GM21786 (cell line): ENCODE measurements at regions not wholly inside any gene's neighbourhood (a gene's known extent, or its start where the extent isn't known, plus 50 kb on each side); places are given as distances from the start of the nearest gene placed in this dataset.
"Not testable (repeated sequence)": the region's sequence is repeated elsewhere in the genome, so short reads cannot be mapped to it uniquely, and the experiment has no call there.

Experiments
- ATAC-seq: cut with Tn5 transposase; IDR thresholded peaks from one replicate; pipeline ENCODE4 v1.9.1; 2021; ENCODE audit not compliant: unreplicated experiment

DNA sequence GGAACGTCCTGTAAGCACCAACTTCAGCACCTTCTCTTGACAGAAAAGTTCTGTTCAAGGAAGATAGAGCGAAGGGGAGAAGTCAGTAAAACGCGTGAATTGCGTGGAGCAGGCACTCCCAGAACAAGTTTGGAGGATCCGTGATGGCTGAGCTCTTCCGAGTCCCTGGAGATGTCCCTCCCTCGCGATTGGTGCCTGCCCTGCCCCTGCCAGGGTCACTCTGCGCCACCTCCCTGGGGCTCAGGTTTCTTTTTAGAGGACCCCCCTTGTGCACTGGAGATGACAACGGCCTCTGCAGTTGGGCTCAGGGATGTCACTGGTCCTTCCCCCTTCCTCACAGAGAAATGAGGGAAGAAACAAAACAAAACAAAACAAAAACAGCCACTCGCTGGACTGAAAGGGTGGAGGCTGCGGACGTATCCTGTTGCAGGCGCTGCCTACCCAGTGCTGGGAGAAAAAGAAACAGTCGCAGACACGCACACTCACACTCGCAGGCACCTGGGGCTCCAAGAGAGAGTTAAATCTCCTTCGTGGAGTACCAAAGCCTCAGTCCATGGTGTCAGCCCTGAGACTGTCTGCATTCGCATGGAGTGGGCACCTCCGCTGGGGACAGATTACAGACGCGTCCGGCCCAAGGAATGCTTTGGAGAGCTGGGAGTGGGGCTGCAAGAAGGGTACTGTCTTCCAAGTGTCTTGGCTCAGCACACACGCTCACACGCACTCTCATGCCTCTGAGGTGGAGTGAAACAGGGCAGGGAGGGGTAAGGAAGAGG is 512.7 kb downstream of the SLCO4C1 start:
- no peak for ATAC-seq

DNA sequence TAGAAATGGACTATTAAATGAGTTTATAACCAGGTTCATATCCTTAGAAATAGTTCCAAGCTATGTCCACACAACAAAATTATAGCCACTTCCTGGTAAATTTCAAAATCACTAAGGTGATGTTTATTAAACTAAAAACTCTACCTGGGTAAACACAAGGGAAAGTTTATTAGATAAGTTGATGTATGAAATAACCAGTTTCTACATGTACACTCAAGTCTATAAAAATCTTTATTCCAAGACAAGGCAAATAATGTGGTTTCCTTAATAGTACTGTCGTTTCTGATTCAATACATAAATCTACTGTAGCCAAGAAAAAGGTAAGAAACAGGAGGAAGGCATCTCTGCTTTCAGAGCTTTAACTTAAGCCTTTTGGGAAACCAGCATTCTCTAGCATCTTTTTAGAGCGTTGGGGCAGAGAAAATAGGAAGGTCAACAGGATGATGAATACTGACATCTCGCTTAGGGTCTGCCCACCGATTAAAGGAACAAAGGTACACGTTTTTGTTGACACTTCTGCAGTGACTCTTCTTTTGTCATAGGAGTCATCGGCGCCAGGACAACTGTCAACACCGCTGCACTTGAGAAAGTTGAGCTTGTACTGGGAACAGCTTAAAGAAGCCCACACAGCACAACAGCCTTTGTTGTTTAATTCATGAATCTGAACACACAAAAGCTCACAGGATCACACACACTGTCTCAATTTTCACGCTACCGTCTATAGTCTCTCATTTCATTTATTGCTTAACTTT is 513.6 kb downstream of the SLCO4C1 start:
- ATAC-seq, result no peak

DNA sequence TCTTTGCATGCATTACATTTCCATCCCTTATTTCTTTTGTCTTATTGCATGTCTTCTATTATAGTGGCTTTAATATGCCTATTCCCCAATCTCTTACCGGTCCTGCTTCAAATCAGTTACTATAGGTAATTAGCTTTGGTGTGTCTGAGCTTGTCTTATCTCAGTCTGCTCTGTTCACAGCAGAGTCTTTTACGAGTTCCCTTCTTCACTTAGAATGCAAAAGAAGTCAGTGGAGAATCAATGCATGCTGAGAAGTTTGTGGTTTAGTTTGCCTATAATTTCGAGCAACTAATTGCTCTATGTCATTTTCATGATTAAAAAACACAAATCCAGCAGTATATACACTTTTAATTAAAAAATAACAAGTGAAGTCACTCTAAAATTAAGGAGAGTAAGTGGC is 545.0 kb downstream of the SLCO4C1 start:
- ATAC-seq, result no peak

DNA sequence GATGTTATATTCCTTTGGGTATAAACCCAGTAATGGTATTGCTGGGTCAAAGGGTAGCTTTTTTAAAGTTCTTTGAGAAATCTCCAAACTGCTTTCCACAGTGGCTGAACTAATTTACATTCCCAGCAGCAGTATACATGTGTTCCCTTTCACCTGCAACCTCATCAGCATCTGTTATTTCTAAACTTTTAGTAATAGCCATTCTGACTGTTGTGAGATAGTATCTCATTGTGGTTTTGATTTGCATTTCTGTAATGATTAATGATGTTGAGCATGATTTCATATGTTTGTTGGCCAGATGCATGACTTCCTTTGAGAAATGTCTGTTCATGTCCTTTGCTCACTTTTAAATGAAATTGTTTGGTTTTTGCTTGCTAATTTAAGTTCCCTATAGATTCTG is 553.1 kb downstream of the SLCO4C1 start:
- ATAC-seq, result not testable (repeated sequence)

DNA sequence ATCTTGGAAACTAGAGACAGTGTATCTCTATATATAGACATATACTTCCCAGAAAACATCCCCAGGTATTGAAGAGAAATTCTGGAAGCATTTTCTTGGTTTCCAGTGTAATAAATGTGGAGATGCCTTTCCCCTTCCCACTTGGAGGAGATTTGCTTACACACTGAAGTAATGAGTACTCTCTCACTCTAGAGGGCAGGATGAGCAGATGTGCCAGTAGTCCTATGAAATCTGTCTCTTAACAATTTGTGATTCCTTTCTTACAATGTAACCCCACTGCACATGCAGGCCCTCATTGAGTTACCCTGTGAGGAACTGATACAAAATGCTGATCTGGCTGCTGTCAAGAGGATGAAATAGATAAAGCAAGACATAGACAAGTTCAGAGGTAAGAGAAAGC is 567.2 kb downstream of the SLCO4C1 start:
- ATAC-seq, result no peak

DNA sequence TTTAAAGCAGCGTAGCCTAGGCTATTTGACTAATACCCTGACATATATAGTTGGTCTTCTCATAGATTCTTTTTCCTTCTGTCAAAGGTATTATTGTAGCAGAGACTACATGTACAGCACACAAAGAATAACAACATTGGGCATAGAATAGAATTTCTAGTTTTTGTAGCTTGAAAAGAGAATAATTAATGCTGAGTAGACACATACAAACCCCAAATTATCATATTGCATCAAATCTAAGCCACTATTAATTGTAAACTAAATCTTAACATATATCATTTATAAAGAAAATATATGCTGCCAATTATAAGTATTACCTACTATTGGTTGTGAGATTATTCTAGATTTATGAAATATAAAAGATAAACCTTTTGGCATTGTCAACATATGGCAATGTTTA is 574.5 kb downstream of the SLCO4C1 start:
- ATAC-seq, result no peak

DNA sequence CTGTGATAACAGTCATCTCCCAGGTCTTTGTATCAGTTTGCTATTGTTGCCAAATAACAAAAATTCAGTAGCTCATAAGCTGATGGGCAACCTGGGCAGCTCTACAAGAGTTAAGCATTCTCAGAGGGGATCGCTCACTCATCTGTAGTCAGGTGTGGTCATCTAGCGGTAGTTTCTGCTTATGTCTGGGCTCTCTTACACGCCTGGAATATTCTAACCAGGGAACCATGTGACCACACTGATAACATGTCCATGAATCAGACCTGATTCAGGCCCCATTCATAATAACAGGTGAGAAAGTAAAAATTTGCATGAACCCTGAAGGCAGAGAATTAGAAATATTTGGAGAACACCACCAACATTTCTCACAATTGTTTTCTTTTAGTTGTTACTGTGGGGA is 576.1 kb downstream of the SLCO4C1 start:
- ATAC-seq, result no peak

DNA sequence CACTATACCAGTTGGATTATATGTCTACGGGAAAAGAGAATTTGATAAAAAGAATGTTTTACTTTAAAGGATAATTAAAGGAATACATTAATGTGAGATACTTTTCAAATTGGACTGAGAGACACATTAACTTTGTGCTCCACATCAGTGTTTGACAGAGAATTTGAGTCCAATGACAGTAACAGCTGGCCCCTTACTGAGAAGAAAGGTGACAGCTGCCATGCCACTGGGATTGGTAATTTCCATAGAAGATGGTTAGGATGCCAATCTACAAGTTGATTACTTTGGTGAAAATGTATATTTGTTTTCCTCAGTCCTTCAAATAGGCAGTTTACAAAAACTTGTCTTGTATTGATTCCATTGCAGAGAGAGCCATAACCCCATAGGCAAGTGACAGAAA is 578.4 kb downstream of the SLCO4C1 start:
- no peak for ATAC-seq

DNA sequence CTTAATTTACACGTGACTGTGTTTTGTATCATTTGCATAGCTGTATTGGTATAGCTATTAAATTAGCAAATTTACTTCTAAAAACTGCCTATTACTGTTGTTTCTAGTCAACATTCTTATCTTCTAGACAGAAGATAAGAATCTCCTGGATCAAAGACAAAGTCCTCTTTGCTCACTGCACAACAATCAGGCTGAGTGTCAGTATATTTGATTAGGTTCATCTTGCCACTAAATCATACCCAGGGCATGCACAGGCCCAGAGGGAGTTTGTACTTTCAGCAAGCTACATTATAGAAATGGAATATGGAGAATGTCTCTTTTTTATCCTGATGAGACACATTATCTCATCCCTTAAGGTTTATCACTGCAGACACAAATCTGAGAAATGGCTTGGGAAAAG is 579.1 kb downstream of the SLCO4C1 start:
- ATAC-seq, result no peak

DNA sequence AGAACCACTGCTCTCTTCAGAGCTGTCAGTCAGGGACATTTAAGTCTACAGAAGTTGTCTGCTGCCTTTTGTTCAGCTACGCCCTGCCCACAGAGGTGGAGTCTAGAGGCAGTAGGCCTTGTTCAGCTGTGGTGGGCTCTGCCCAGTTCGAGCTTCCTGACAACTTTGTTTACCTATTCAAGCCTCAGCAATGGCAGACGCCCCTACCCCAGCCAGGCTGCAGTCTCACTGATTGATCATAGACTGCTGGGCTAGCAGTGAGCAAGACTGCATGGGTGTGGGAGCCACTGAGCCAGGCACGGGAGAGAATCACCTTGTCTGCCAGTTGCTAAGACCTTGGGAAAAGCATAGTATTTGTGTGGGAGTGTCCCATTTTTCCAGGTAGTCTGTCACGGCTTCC is 580.3 kb downstream of the SLCO4C1 start:
- not testable (repeated sequence) for ATAC-seq

DNA sequence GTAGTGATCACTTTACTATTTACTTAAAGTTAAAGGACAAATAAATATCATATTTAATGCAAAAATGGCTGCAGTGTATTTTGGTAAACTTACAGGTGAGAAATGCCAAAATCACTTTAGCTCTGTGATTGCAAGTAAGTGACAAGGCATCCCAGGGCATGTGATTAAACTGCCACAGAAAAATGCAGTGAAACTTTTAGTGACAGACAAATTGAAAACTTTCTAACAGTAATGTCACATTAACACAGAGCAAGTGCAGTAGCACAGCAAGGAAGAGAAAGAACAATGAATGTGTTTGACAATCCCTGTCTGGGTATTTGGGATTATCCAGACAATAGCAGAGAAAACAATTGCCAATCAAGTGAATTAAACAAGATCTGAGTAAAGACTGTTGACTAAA is 606.8 kb downstream of the SLCO4C1 start:
- ATAC-seq, result no peak

DNA sequence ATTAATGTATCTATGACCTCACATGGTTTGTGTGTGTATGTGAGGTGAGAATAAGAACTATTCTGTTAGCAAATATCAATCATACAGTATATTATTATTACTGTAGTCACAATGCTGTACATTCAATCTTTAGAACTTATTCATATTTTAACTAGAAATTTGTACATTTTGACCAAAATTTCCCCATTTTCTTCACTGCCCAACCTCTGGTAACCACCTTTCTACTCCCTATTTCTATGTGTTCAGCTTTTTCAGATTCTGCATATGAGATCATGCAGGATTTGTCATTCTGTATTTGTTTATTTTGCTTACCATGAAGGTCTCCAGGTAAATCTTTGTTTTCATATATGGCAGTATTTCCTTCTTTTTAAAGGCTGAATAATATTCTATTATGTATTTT is 607.9 kb downstream of the SLCO4C1 start:
- ATAC-seq, result no peak

DNA sequence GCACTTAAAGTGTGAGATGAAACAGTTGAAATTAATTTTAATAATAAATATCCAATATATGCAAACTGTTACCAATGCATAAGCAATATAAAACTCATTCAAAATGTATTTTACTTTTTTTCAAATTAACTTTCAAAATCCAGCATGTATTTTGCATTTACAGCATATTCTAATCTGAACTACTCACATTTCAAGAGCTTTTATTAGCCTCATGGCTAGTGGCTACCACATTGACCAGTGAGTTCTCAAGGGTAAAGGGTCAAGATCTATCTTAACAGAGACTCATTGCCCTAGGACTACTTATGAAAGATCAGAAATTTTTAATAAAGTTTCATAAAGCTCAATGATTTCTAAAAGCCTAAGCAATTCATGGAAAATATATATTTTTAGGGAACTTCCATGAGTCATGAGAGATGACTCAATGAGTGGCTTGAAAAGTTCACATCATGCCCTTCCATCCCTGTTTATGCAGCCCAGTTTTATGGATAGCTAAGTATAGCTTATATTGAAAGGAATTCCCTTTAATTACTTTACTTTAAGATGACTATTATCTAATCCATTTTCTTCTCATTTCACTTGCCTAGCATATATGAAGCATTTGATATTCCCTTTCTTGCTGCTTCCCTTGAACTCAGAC is 608.6 kb downstream of the SLCO4C1 start:
- no peak for ATAC-seq

DNA sequence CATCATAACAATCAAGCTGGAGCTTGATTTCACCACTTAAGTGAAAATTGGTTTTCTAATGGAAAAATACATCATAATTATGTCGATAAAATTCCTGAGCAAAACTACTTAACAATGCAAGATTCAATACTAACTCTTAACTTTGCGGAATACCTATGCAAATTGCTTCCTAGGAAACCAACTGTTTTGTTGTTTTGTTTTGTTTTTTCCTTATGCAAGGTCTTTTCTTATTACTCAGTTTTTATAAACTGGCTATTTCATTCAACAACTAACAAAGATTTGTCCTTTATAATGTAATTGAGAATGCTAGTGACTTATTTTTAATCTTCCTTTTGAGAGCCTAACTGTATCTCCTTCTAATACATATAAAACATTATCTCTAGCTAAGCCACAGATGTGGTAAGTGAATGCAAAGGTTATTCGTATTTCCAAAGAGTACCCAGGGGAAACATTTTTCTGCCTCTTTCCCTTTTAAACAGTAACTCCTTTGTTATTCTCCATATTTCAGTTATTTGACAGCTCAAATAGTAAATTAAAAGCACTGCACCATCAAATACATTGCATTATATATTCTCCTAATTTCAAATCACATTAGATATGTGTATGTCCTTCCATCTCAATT is 609.4 kb downstream of the SLCO4C1 start:
- no peak for ATAC-seq

DNA sequence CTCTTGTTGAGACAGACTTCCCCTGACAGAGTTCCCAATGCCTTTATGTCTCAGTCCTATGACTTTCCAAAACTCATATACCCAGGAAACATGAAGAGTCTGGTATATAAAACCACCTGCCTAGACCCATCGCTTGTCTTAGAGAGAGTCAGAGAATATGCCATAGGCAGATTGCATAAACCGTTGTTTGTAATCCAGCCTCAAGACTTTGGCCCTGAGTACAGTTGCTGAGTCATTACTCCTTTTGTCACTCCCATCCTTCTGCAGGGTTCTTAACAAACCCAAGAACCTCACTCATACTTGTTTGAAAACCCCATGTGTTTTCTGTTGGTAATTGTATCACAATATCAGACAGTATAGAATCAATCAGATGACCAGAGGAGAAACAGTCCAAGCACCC is 616.3 kb downstream of the SLCO4C1 start:
- no peak for ATAC-seq

DNA sequence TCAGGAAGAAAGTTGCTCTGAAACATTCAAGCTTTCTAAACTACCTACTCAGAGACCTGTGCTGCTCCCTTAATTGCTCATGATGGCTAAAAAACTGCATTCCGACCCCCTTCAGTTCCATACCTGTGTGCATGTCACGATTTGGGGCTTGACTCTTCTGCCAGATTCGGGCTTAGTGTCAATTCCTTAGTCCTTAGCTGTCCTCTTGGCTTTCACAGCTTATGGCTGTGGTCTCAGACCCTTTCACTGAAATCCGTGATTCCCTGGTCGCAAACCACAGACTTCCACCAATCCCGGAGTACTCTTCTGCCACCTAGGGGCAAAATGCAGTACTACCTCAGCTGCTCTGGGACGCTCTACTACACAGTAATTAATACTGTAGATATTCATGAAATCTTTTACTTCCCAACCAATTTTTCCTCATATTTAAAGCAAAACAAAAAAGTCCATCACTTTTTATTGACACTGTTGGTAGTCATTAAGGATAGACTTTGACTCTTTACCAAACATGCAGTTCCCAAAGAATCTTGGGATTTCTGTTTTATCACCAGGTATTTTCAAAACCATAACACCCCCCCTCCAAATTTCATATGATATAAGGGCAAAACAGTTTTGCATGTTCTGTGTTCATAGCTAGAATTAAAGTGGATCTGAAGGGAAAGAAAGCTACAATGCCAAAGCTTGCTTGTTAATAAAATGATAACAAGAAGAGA is 617.4 kb downstream of the SLCO4C1 start:
- ATAC-seq, result peak; percentile 83

DNA sequence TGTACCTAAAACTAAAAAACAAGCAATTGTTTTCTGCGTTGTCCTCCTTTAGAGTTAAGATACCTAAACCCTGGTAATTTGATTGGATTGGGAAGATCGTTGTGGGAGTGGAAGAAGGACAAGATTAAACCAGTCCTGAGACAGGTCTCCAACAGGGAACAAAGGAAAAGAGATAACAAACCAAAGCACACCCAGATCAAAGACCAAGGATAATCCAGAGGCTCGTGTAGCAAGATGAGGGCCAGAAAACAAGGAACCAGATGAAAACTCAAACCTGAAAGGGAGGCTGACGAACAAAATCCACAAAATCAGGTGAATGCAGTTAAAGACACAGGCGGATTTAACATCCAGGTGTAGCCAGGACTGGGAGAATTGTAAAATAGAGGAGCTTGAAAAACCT is 618.1 kb downstream of the SLCO4C1 start:
- ATAC-seq, result no peak

DNA sequence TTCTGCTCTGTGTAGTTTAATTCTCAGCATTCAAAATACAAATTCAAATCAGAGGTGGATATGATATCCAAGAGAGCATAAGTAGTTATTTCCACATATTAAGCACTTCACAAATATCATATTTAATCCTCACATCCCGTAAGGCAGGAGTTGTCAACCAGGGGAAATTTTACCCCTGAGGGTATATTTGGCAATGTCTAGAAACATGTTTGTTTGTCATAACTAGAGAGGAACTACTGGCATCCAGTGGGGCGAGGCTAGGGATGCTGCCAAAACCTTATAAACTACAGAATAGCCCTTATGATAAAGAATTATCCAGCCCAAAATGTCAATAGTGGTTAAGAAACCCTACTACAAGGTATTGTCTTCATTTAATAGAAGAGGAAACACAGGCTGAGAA is 619.4 kb downstream of the SLCO4C1 start:
- ATAC-seq, result no peak

DNA sequence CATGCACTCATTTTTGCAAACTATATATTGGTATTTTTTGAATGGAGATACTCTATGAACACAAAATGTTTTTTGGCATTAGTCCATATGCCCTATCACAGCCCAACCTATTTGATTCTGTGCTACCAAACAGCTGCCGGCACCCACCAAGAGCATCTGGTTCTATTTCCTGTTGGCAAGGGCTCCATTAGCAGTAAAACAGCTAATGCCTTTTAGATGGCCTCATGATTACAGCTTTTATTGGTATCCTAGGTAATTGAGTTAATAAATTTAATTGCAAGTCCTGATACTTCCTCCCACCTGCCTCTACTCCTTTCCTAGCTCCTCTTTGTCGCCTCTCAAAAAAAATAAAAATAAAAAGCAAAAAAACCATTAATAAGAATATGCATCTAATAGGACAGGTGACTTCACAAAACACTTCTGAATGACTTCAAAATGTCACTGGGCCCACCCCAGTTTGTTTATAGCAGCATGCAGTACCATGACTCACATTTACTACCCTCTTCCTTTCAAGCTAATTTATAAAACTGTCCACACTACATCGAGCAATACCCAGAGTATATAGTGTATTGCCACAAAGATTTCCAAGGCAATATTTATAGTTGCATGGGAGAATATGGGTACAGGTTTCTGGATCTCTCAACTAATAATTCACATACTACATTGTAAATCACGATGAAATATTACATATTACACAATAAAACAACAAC is 620.4 kb downstream of the SLCO4C1 start:
- no peak for ATAC-seq

DNA sequence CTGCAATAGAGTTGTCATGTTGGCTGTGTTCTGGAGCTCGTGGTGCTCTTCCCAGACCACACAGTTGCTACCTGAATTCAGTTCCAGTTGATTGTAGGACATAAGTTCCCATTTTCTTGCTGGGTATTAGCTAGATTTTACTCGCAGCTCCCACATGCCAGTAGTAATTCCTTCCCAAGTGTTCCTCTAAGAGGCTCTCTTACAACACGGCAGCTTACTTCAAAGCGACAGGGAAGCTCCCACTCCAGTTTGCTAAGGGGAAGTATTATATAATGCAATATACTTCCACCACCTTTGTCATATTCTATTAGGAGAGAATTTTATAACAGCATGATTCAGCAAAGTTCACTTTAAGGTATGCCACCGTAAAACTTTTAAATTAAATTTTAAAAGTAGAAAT is 623.0 kb downstream of the SLCO4C1 start:
- no peak for ATAC-seq
